Adrenal gland (tissue), 9 donors: ENCODE measurements at regions not wholly inside any gene's neighbourhood (a gene's known extent, or its start where the extent isn't known, plus 50 kb on each side); places are given as distances from the start of the nearest gene placed in this dataset.

Experiments
- DNase-seq, 7 donors: peaks; one replicate each; pipeline ENCODE4 v3.0.0-alpha.2; 2019 to 2020
- H3K27ac ChIP-seq, 5 donors: fragments of 200-600 bp; sonication (generic) in 4 of 5; 1 replicate in 3 of 5; 2 replicates in 2 of 5; pipeline versions ENCODE4 v1.5.1 to v1.8.0; 2016 to 2020; ENCODE audit warnings: mild to moderate bottlenecking in 1 of 5
- H3K27me3 ChIP-seq: fragments of 200-600 bp; 2 replicates; pipeline ENCODE4 v1.8.0; 2021
- H3K36me3 ChIP-seq, 2 donors: fragments of 200-600 bp; replicated peaks in 1 of 2; 1 replicate in 1 of 2; 2 replicates in 1 of 2; pipeline versions ENCODE4 v1.5.1 to v1.8.0; 2018 to 2022
- H3K4me1 ChIP-seq, 2 donors: fragments of 200-600 bp; replicated peaks in 1 of 2; 1 replicate in 1 of 2; 2 replicates in 1 of 2; pipeline versions ENCODE4 v1.5.1 to v1.8.0; 2018 to 2021
- H3K4me3 ChIP-seq, 4 donors: fragments of 200-600 bp; sonication (generic) in 3 of 4; one replicate each; pipeline ENCODE4 v1.5.1; 2016 to 2018
- H3K9me3 ChIP-seq, 3 donors: fragments of 200-600 bp; sonication (generic) in 1 of 3; replicated peaks in 1 of 3; 1 replicate in 2 of 3; 2 replicates in 1 of 3; pipeline versions ENCODE4 v1.5.1 to v1.8.0; 2016 to 2021
- CTCF ChIP-seq, 6 experiments: fragments of 450-650 bp in 4 of 6; fragments of 200-600 bp in 2 of 6; sonication (generic) in 1 of 6; IDR thresholded peaks; 1 replicate in 5 of 6; 2 replicates in 1 of 6; pipeline versions ENCODE4 v1.5.1 to v1.8.0; 2016 to 2021; ENCODE audit warnings: antibody characterized with exemption in 6 of 6, mild to moderate bottlenecking in 2 of 6, moderate library complexity in 1 of 6
- POLR2A ChIP-seq, 2 donors: fragments of 450-650 bp; IDR thresholded peaks; one replicate each; pipeline ENCODE4 v1.6.1; 2017; ENCODE audit warnings: antibody characterized with exemption in 2 of 2, mild to moderate bottlenecking in 2 of 2, moderate library complexity in 1 of 2
- WGBS, 4 donors: extraction: QIAGEN DNeasy Blood & Tissue Kit in 2 of 4; methylation state at CpG; one replicate each; pipeline versions ENCODE4 v1.1.5 to v1.1.7; 2013 to 2017; 5-methylcytosine and 5-hydroxymethylcytosine counted together
- intact Hi-C, 2 donors: fragments of 100-400 bp; cut with DNase I; formaldehyde crosslinking; loops; one replicate each; pipeline versions ENCODE4 v1.14.1 to v1.15.0; 2022 to 2023
- donor health status: healthy with polysubstance abuse.
- donor health status: Bipolar disorder and iron deficiency.
- donor health status: DM: yes; HTN: yes; CAD: no.
- donor health status: DM: no; HTN: no; CAD: no.
- donor health status: DM: no; HTN: no; CAD: no.

GRCh38 chr5:89407054-89407453 is 524.1 kb upstream of the MEF2C start:
- intact Hi-C loops: no loop called here
- no peak for TF ChIP-seq CTCF (IDR thresholded peaks at IDR 0.05)
- no peak for TF ChIP-seq POLR2A (IDR thresholded peaks at IDR 0.05)

DNA sequence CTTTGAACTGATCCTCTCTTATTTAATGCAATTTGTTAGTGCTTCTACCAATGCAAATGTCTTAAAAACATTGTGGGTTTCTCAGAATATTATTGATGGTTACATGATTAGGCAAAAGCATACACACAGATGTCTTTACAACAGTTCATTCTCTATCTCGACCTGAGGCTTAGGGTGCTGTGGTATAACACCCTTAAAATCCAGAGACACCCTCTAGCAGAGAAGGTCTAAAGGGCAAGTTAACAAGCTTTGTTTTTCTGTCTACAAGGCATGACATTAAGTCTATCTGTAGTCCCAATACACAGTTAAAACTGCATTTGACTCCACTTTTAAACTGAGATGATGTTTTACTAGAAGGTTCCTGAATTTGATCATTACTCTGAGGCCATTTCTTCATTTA is 518.7 kb upstream of the MEF2C start:
- peaks cover 0 to 3% of the 10 kb centered on the region in 2 donors for H3K4me1 ChIP-seq
- H3K9me3 ChIP-seq: no peaks in the 10 kb centered on the region
- H3K27ac ChIP-seq: no peak overlapping the region
- H3K27me3 ChIP-seq: no peaks in the 10 kb centered on the region
- intact Hi-C loops: no loop called here
- WGBS, 4 donors: 62 to 82% (median 68%) methylated on average over 1 of the region's 1 CpG
- no peak for DNase-seq
- no peak overlapping the region for H3K4me3 ChIP-seq
- TF ChIP-seq POLR2A (IDR thresholded peaks at IDR 0.05): no peak
- TF ChIP-seq CTCF (IDR thresholded peaks at IDR 0.05): no peak
- no peaks in the 10 kb centered on the region for H3K36me3 ChIP-seq

More at GRCh38 chr5:89407054-89407453, 524.1 kb upstream of the MEF2C start:
- DNase-seq: no peak
- Histone ChIP-seq H3K4me1 (no peaks in the 10 kb centered on the region), H3K36me3 (no peaks in the 10 kb centered on the region), H3K27me3 (no peaks in the 10 kb centered on the region), H3K9me3 (no peaks in the 10 kb centered on the region), H3K4me3 (no peak overlapping the region), H3K27ac (no peak overlapping the region)
- 58 to 73% (median 64%) methylated on average over 3 of the region's 3 CpGs for WGBS, 4 donors

DNA sequence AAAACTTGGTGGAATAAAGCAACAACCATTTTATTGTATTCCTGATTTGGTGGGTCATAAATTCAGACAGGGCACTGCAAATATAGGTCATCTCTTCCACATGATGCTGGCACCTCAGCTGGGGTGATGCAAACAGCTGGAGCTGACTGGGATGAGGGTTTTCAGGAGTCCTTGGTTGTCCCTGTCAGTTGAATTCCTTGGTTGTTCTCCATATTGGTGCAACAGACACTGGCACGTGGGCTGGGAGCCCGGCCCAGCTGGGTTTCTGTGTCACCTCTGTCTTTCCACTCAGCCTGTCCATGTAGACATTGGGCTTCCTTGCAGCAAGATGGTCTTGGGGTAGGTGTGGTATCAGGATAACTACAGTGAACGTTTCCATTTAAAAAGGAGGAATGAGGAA is 518.0 kb upstream of the MEF2C start:
- 63 to 87% (median 79%) methylated on average over 2 to 3 of the region's 3 CpGs for WGBS, 4 donors
- Histone ChIP-seq H3K4me1 (peaks cover 0 to 10% of the 10 kb centered on the region in 2 donors), H3K27me3 (no peaks in the 10 kb centered on the region), H3K4me3 (no peak overlapping the region), H3K27ac (no peak overlapping the region), H3K36me3 (no peaks in the 10 kb centered on the region), H3K9me3 (no peaks in the 10 kb centered on the region)
- intact Hi-C loops: no loop called here
- TF ChIP-seq POLR2A (IDR thresholded peaks at IDR 0.05) (no peak), CTCF (IDR thresholded peaks at IDR 0.05) (no peak)
- DNase-seq: no peak

DNA sequence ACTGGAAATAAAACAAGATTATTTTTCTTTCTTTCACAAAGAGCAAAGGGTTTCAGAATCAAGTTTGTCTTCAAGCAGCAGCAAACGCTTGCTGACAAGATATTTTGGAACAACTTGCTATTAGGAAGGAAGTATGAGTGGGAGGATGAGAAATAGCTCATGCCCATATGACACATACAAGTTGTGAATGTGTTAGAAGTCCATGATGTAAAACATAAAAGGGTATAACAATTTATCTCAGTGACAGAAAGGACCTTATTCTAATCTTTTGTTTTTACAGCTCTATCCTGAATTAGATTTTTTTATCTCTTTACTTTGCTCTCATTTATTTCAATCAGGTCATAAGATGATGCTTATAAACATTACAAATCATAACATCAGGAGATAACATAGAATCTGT is 516.6 kb upstream of the MEF2C start:
- no peak for DNase-seq
- intact Hi-C loops: no loop called here
- WGBS, 4 donors: 12 to 25% (median 16%) methylated on average over 1 of the region's 1 CpG
- Histone ChIP-seq H3K9me3 (no peaks in the 10 kb centered on the region), H3K27ac (no peak overlapping the region), H3K36me3 (no peaks in the 10 kb centered on the region), H3K4me3 (no peak overlapping the region), H3K27me3 (no peaks in the 10 kb centered on the region), H3K4me1 (peaks cover 0 to 10% of the 10 kb centered on the region in 2 donors)
- TF ChIP-seq POLR2A (IDR thresholded peaks at IDR 0.05): no peak
- no peak for TF ChIP-seq CTCF (IDR thresholded peaks at IDR 0.05)
